ENCODE measurements at regions not wholly inside any gene's neighbourhood (a gene's known extent, or its start where the extent isn't known, plus 50 kb on each side); places are given as distances from the start of the nearest gene placed in this dataset.

GRCh38 chr18:55658598-55658997, 70.6 kb upstream of the TCF4 start:
- TF ChIP-seq POLR2A (IDR thresholded peaks at IDR 0.05) (no peak), CTCF (IDR thresholded peaks at IDR 0.05) (no peak)
